ENCODE measurements at regions not wholly inside any gene's neighbourhood (a gene's known extent, or its start where the extent isn't known, plus 50 kb on each side); places are given as distances from the start of the nearest gene placed in this dataset.

DNA sequence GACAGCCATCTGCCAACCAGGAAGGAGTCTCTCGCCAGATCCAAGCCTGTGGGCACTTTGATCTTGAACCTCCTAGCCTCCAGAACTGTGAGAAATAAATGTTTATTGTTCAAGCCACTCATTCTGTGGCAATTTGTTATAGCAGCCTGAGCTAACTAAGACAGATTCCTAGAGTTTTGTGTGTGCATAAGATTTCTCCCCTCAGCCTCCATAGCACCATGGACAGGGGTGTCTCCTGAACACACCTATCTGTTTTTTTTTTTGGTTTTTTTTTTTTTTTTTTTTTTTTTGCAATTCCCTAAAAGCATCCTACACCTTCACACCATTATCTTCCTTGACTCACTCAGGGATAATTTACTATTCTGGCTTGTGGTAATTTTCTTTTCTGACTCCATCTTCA is 768.5 kb downstream of the NR2F2 start:
- TF ChIP-seq CTCF (IDR thresholded peaks at IDR 0.05; ENCODE audit: low read length): no peak
- no peak for TF ChIP-seq EZH2 (optimal IDR thresholded peaks at IDR 0.05; ENCODE audit: low read depth, low read length)
- TF ChIP-seq EZH2phosphoT487 (IDR thresholded peaks at IDR 0.05; ENCODE audit: low read length): no peak

All from MM.1S (cell line).